GM06990 (cell line): ENCODE measurements at regions not wholly inside any gene's neighbourhood (a gene's known extent, or its start where the extent isn't known, plus 50 kb on each side); places are given as distances from the start of the nearest gene placed in this dataset.
"Not testable (repeated sequence)": the region's sequence is repeated elsewhere in the genome, so short reads cannot be mapped to it uniquely, and the experiment has no call there.

Experiments
- DNase-seq: peaks from one replicate; pipeline ENCODE4 v3.0.0-alpha.2; 2011; ENCODE audit not compliant: insufficient read length; ENCODE audit errors: extremely low read depth
- H3K27me3 ChIP-seq: replicated peaks from 2 replicates; pipeline ENCODE4 v1.6.0; 2011; ENCODE audit warnings: low read length; ENCODE audit not compliant: control insufficient read depth, insufficient read depth
- H3K36me3 ChIP-seq: 2 replicates; pipeline ENCODE4 v1.5.1; 2011; ENCODE audit warnings: low read length; ENCODE audit not compliant: control insufficient read depth, insufficient read depth
- H3K4me3 ChIP-seq: replicated peaks from 2 replicates; pipeline ENCODE4 v1.5.1; 2011; ENCODE audit warnings: low read depth, mild to moderate bottlenecking, control low read depth, low read length
- TF ChIP-seq, protein P1 (sequence below): IDR thresholded peaks from 2 replicates; pipeline ENCODE4 v1.5.1; 2011; ENCODE audit warnings: low read length, control low read depth, mild to moderate bottlenecking, inconsistent platforms; ENCODE audit not compliant: insufficient read depth, poor library complexity, severe bottlenecking

DNA sequence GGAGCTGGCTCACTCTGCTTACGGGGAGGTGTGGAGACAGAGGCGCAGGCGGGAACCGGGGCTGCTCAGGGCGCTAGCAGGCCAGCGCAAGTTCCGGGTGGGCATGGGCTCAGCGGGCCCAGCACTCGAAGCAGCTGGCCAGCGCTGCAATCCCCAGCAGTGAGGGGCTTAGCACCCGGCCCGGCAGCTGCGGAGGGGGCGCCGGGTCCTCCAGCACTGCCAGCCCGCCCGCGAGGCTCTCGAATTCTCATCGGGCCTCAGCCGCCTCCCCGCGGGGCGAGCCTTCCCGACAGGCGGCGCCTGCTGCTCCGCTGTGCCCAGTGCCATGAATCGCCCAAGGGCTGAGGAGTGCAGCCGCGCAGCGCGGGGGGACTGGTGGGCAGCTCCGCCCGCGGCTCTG is 78.6 kb upstream of the MITF start:
- DNase-seq = peak; percentile 8
- Histone ChIP-seq H3K4me3 (no peak overlapping the region), H3K36me3 (no peaks in the 10 kb centered on the region), H3K27me3 (no peaks in the 10 kb centered on the region; the same call in 1 of the 2 replicates)
- TF ChIP-seq, protein P1, sequence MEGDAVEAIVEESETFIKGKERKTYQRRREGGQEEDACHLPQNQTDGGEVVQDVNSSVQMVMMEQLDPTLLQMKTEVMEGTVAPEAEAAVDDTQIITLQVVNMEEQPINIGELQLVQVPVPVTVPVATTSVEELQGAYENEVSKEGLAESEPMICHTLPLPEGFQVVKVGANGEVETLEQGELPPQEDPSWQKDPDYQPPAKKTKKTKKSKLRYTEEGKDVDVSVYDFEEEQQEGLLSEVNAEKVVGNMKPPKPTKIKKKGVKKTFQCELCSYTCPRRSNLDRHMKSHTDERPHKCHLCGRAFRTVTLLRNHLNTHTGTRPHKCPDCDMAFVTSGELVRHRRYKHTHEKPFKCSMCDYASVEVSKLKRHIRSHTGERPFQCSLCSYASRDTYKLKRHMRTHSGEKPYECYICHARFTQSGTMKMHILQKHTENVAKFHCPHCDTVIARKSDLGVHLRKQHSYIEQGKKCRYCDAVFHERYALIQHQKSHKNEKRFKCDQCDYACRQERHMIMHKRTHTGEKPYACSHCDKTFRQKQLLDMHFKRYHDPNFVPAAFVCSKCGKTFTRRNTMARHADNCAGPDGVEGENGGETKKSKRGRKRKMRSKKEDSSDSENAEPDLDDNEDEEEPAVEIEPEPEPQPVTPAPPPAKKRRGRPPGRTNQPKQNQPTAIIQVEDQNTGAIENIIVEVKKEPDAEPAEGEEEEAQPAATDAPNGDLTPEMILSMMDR = no peak

GRCh38 chr3:69659180-69659910 is 79.9 kb upstream of the MITF start:
- no peaks in the 10 kb centered on the region; the same call in 1 of the 2 replicates for H3K27me3 ChIP-seq
- DNase-seq = no peak
- no peaks in the 10 kb centered on the region for H3K36me3 ChIP-seq
- H3K4me3 ChIP-seq = no peak overlapping the region
- TF ChIP-seq, protein P1 = no peak

DNA sequence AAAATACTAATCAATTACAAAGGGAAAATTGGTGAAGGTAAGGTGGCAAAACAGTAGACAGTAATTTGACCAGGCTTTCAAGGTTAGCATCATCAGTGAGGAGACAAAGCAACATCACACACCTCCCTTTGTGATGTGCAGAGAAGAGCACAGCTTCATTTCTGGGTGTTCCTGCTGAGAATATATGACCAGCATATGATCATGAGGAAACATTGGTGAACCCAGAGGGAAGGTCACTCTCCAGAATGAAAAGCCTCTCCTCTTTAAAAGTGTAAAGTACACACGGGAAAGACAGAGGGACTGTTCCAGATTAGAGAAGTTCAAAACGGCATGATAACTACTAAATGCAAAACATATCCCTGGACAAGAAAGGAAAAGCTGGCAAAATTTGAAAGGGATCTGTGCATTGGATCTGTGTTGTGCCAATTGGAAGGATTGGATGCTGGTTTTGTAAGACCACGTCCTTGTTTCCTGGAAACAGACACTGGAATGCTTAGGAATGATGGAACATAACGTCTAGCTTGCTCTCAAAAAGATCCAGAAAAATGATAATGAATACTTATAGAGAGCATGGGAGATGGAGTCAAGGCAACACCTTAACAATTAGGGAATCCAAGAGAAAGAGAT is 80.6 kb upstream of the MITF start:
- Histone ChIP-seq H3K27me3 (no peaks in the 10 kb centered on the region; the same call in 1 of the 2 replicates), H3K4me3 (no peak overlapping the region), H3K36me3 (no peaks in the 10 kb centered on the region)
- TF ChIP-seq, protein P1 = no peak
- no peak for DNase-seq

- not testable (repeated sequence) for H3K27me3 ChIP-seq, H3K36me3 ChIP-seq, DNase-seq, H3K4me3 ChIP-seq
Measured at GRCh38 chr3:69657030-69657429, 82.2 kb upstream of the MITF start.

DNA sequence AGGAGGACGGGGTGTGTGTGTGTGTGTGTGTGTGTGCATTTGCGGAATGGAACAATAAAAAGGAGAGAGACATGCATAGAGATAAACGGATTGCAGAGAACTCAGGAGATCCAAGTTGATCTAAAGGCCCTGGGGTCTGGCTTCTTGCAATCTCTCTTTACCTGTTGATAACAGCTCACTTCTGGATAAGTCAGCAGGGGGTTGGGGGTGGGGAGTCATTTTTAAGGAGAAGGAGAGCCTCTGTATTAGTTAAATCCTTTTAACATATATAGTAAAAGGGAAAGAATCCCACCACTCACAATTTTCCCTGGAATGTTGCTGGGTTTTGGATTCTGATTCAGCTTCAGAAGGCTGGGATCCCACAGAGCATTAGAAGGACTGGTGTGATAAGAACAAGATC is 87.5 kb upstream of the MITF start:
- no peaks in the 10 kb centered on the region for H3K36me3 ChIP-seq
- H3K4me3 ChIP-seq = no peak overlapping the region
- no peaks in the 10 kb centered on the region for H3K27me3 ChIP-seq
- TF ChIP-seq, protein P1 = no peak
- DNase-seq = no peak

DNA sequence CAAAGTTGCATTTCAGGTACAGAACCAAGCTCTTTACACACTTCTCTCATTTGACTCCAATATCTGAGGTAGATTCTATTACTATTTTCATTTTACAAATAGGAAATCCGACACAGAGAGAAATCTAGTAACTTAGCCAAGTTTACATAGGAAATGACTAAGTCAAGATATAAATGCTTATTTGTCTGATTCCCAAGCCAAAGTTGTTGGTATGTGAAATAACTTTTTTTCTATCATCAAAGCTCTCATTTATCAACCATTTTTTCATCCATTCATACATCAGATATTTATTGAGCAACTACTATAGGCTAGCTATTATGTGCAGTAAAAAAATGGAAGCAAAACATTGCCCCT is 89.2 kb upstream of the MITF start:
- TF ChIP-seq, protein P1 = no peak
- DNase-seq = no peak

More for the DNA sequence above, 89.2 kb upstream of the MITF start:
- Histone ChIP-seq H3K36me3 (no peaks in the 10 kb centered on the region), H3K4me3 (no peak overlapping the region), H3K27me3 (no peaks in the 10 kb centered on the region)
